ENCODE measurements at regions not wholly inside any gene's neighbourhood (a gene's known extent, or its start where the extent isn't known, plus 50 kb on each side); places are given as distances from the start of the nearest gene placed in this dataset.
A peak's percentile ranks its signal among the peaks of the same experiment; 100 is the strongest.

- no peaks in the 10 kb centered on the region for H3K36me3 ChIP-seq (ENCODE audit: control insufficient read depth in 2 of 3, insufficient read depth in 3 of 3, low read length in 3 of 3)
- TF ChIP-seq, protein P1, sequence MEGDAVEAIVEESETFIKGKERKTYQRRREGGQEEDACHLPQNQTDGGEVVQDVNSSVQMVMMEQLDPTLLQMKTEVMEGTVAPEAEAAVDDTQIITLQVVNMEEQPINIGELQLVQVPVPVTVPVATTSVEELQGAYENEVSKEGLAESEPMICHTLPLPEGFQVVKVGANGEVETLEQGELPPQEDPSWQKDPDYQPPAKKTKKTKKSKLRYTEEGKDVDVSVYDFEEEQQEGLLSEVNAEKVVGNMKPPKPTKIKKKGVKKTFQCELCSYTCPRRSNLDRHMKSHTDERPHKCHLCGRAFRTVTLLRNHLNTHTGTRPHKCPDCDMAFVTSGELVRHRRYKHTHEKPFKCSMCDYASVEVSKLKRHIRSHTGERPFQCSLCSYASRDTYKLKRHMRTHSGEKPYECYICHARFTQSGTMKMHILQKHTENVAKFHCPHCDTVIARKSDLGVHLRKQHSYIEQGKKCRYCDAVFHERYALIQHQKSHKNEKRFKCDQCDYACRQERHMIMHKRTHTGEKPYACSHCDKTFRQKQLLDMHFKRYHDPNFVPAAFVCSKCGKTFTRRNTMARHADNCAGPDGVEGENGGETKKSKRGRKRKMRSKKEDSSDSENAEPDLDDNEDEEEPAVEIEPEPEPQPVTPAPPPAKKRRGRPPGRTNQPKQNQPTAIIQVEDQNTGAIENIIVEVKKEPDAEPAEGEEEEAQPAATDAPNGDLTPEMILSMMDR (IDR thresholded peaks at IDR 0.05; ENCODE audit: borderline replicate concordance, extremely low read depth, insufficient read depth), result no peak
- no peaks in the 10 kb centered on the region for H3K9me3 ChIP-seq (ENCODE audit: control insufficient read depth in 2 of 3, insufficient read depth in 1 of 3, low read length in 3 of 3)
- H3K4me3 ChIP-seq (ENCODE audit: low read length in 3 of 3), result no peak overlapping the region
- H3K27me3 ChIP-seq (ENCODE audit: control insufficient read depth, insufficient read depth, low read length), result no peaks in the 10 kb centered on the region
- H3K9ac ChIP-seq (ENCODE audit: low read length in 3 of 3), result no peak overlapping the region
- no peak overlapping the region for H3K27ac ChIP-seq (ENCODE audit: low read depth in 2 of 2, low read length in 2 of 2)
- no peaks in the 10 kb centered on the region for H3K4me1 ChIP-seq (ENCODE audit: control insufficient read depth in 2 of 3, insufficient read depth in 2 of 3, low read depth in 1 of 3, low read length in 3 of 3)
- intact Hi-C loops (cut with DNase I), result no loop called here
- FAIRE-seq, result no peak
- peak in 1 of 5 donors; percentile 26 for DNase-seq
Measured at GRCh38 chr1:53385276-53386225, 57.7 kb upstream of the LRP8 start.

- Histone ChIP-seq H3K4me1 (ENCODE audit: control insufficient read depth in 2 of 3, insufficient read depth in 2 of 3, low read depth in 1 of 3, low read length in 3 of 3) (no peaks in the 10 kb centered on the region), H3K27me3 (ENCODE audit: control insufficient read depth, insufficient read depth, low read length) (no peaks in the 10 kb centered on the region), H3K36me3 (ENCODE audit: control insufficient read depth in 2 of 3, insufficient read depth in 3 of 3, low read length in 3 of 3) (no peaks in the 10 kb centered on the region), H3K9ac (ENCODE audit: low read length in 3 of 3) (no peak overlapping the region), H3K27ac (ENCODE audit: low read depth in 2 of 2, low read length in 2 of 2) (no peak overlapping the region), H3K4me3 (ENCODE audit: low read length in 3 of 3) (no peak overlapping the region), H3K9me3 (ENCODE audit: control insufficient read depth in 2 of 3, insufficient read depth in 1 of 3, low read length in 3 of 3) (no peaks in the 10 kb centered on the region)
- intact Hi-C loops (cut with DNase I), result no loop called here
- TF ChIP-seq, protein P1 (IDR thresholded peaks at IDR 0.05; ENCODE audit: borderline replicate concordance, extremely low read depth, insufficient read depth), result no peak
- peak in 1 of 5 donors; percentile 29 for DNase-seq
- no peak for FAIRE-seq
Measured at GRCh38 chr1:53388963-53389362, 61.1 kb upstream of the LRP8 start.

- Histone ChIP-seq H3K4me1 (ENCODE audit: control insufficient read depth in 2 of 3, insufficient read depth in 2 of 3, low read depth in 1 of 3, low read length in 3 of 3) (no peaks in the 10 kb centered on the region), H3K4me3 (ENCODE audit: low read length in 3 of 3) (no peak overlapping the region), H3K9me3 (ENCODE audit: control insufficient read depth in 2 of 3, insufficient read depth in 1 of 3, low read length in 3 of 3) (no peaks in the 10 kb centered on the region), H3K27me3 (ENCODE audit: control insufficient read depth, insufficient read depth, low read length) (no peaks in the 10 kb centered on the region), H3K27ac (ENCODE audit: low read depth in 2 of 2, low read length in 2 of 2) (no peak overlapping the region), H3K9ac (ENCODE audit: low read length in 3 of 3) (no peak overlapping the region), H3K36me3 (ENCODE audit: control insufficient read depth in 2 of 3, insufficient read depth in 3 of 3, low read length in 3 of 3) (no peaks in the 10 kb centered on the region)
- DNase-seq (peak in 2 of 5 donors; percentile 43 to 54), FAIRE-seq (no peak)
- intact Hi-C loops (cut with DNase I), result no loop called here
- TF ChIP-seq, protein P1 (IDR thresholded peaks at IDR 0.05; ENCODE audit: borderline replicate concordance, extremely low read depth, insufficient read depth), result no peak
Measured at GRCh38 chr1:53390261-53390660, 62.4 kb upstream of the LRP8 start.
